CD4-positive, alpha-beta T cell (primary cell): ENCODE measurements at regions not wholly inside any gene's neighbourhood (a gene's known extent, or its start where the extent isn't known, plus 50 kb on each side); places are given as distances from the start of the nearest gene placed in this dataset.
A peak's percentile ranks its signal among the peaks of the same experiment; 100 is the strongest.

ENCODE experiments used
- ATAC-seq: fragments of 200-7000 bp; cut with Tn5 transposase; one replicate; pipeline ENCODE4 v1.10.0; 2022; ENCODE audit warnings: mild to moderate bottlenecking; ENCODE audit not compliant: poor library complexity
- CTCF ChIA-PET: fragments of 350-600 bp; sonication (Branson Sonifier 250); formaldehyde crosslinking; loops from one replicate; lab custom pipeline; 2021; ENCODE audit warnings: antibody characterized with exemption, inconsistent platforms; lab: Charles Lee
- POLR2A ChIA-PET: fragments of 350-600 bp; sonication (Branson Sonifier 250); formaldehyde crosslinking; loops from one replicate; lab custom pipeline; 2021; ENCODE audit warnings: antibody characterized with exemption, inconsistent platforms; lab: Charles Lee
- DNase-seq, 14 experiments: peaks; one replicate each; pipeline ENCODE4 v3.0.0-alpha.2; 2013 to 2020; ENCODE audit warnings: mixed read lengths in 2 of 14
- H3K27ac ChIP-seq, 2 donors: one replicate each; pipeline versions ENCODE4 v1.5.1 to v1.7.0; 2013; ENCODE audit warnings: low read length in 2 of 2, low read depth in 1 of 2, mild to moderate bottlenecking in 1 of 2
- H3K27me3 ChIP-seq, 2 experiments: 1 replicate in 1 of 2; 2 replicates in 1 of 2; pipeline versions ENCODE4 v1.6.1 to v1.7.0; 2013; ENCODE audit warnings: low read length in 2 of 2, control low read depth in 1 of 2, mild to moderate bottlenecking in 1 of 2, moderate library complexity in 1 of 2; ENCODE audit not compliant: insufficient read depth in 2 of 2, control insufficient read depth in 1 of 2
- H3K36me3 ChIP-seq: one replicate; pipeline ENCODE4 v1.6.1; 2013; ENCODE audit warnings: low read length, control low read depth; ENCODE audit not compliant: insufficient read depth
- H3K4me1 ChIP-seq: one replicate; pipeline ENCODE4 v1.6.1; 2013; ENCODE audit warnings: low read length, control low read depth; ENCODE audit not compliant: insufficient read depth
- H3K4me3 ChIP-seq: one replicate; pipeline ENCODE4 v1.5.1; 2013; ENCODE audit warnings: mild to moderate bottlenecking, low read length, moderate library complexity
- H3K9me3 ChIP-seq, 2 experiments: 1 replicate in 1 of 2; 2 replicates in 1 of 2; pipeline versions ENCODE4 v1.6.1 to v1.7.0; 2013; ENCODE audit warnings: low read length in 2 of 2, mild to moderate bottlenecking in 2 of 2, control low read depth in 1 of 2, moderate library complexity in 1 of 2; ENCODE audit not compliant: control insufficient read depth in 1 of 2, insufficient read depth in 1 of 2
- H3K27ac Mint-ChIP-seq: one replicate; pipeline ENCODE4 v1.8.0; 2020; ENCODE audit warnings: mixed read lengths
- H3K27me3 Mint-ChIP-seq: one replicate; pipeline ENCODE4 v1.8.0; 2021; ENCODE audit warnings: mixed read lengths
- H3K36me3 Mint-ChIP-seq: one replicate; pipeline ENCODE4 v1.8.0; 2021; ENCODE audit warnings: low read depth, mixed read lengths
- H3K4me1 Mint-ChIP-seq: one replicate; pipeline ENCODE4 v1.8.0; 2021; ENCODE audit warnings: low read depth, mixed read lengths
- H3K4me3 Mint-ChIP-seq: one replicate; pipeline ENCODE4 v1.8.0; 2020; ENCODE audit warnings: mild to moderate bottlenecking, mixed read lengths
- H3K9me3 Mint-ChIP-seq: one replicate; pipeline ENCODE4 v1.8.0; 2020; ENCODE audit warnings: mixed read lengths
- CTCF ChIP-seq: fragments of 200-600 bp; IDR thresholded peaks from one replicate; pipeline ENCODE4 v1.8.0; 2022; ENCODE audit warnings: antibody characterized with exemption, mild to moderate bottlenecking
- intact Hi-C, 2 experiments: fragments of 100-400 bp; cut with DNase I in 1 of 2; cut with micrococcal nuclease in 1 of 2; formaldehyde crosslinking; loops; one replicate each; pipeline versions ENCODE4 v1.15.1 to v1.9.0; 2023 to 2025; cut with DNase I, micrococcal nuclease

GRCh38 chr14:97543221-97543620 is 746.0 kb downstream of the VRK1 start:
- H3K4me1 Mint-ChIP-seq: peaks cover 25% of the 10 kb centered on the region
- H3K27ac ChIP-seq: no peak overlapping the region
- H3K27ac Mint-ChIP-seq: no peak overlapping the region

DNA sequence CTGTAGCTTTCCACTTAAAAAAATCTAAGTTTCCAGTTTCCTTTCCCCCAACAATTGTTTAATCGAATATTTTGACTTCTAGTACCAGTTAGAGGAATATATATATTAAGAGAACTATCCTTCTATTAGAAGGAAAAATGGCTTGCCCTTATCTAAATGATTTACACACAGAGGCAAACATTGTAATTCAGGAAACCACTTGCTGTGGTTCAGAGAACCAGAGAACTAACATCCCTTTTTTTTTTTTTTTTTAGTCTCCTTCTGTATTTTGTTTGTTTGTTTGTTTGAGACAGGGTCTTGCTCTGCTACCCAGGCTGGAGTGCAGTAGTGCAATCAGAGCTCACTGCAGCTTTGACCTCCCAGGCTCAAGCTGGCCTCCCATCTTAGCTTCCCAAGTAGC is 746.6 kb downstream of the VRK1 start:
- Histone ChIP-seq H3K36me3 (no peaks in the 10 kb centered on the region), H3K27ac (no peak overlapping the region), H3K27me3 (no peaks in the 10 kb centered on the region), H3K4me1 (peaks cover 8% of the 10 kb centered on the region), H3K9me3 (no peaks in the 10 kb centered on the region), H3K4me3 (no peak overlapping the region)
- H3K27ac Mint-ChIP-seq: no peak overlapping the region
- no peak for ATAC-seq
- no peak for TF ChIP-seq CTCF
- no peaks in the 10 kb centered on the region for H3K27me3 Mint-ChIP-seq
- no peaks in the 10 kb centered on the region for H3K36me3 Mint-ChIP-seq
- intact Hi-C loops: no loop called here
- H3K4me3 Mint-ChIP-seq: no peak overlapping the region
- no peaks in the 10 kb centered on the region for H3K9me3 Mint-ChIP-seq
- DNase-seq: peak in 1 of 14 experiments; percentile 8
- ChIA-PET POLR2A (interaction anchor here (0.9 kb wide), 1 partner anchor 901 kb away, joined by 4 read pairs; no protein-coding TSS in a partner anchor), CTCF (no interaction called here)
- peaks cover 23% of the 10 kb centered on the region for H3K4me1 Mint-ChIP-seq

More at GRCh38 chr14:97543221-97543620, 746.0 kb downstream of the VRK1 start:
- CTCF ChIA-PET: no interaction called here
- Mint-ChIP-seq H3K36me3 (no peaks in the 10 kb centered on the region), H3K27me3 (no peaks in the 10 kb centered on the region), H3K9me3 (no peaks in the 10 kb centered on the region), H3K4me3 (no peak overlapping the region)
- intact Hi-C loops: no loop called here
- Histone ChIP-seq H3K4me3 (no peak overlapping the region), H3K4me1 (peaks cover 14% of the 10 kb centered on the region), H3K9me3 (no peaks in the 10 kb centered on the region), H3K36me3 (no peaks in the 10 kb centered on the region), H3K27me3 (no peaks in the 10 kb centered on the region)
- POLR2A ChIA-PET: interaction anchor here (0.9 kb wide), 1 partner anchor 901 kb away, joined by 4 read pairs; no protein-coding TSS in a partner anchor
- ATAC-seq: no peak
- TF ChIP-seq CTCF: no peak
- peak in 1 of 14 experiments; percentile 11 for DNase-seq

- H3K36me3 ChIP-seq: no peaks in the 10 kb centered on the region
- no peaks in the 10 kb centered on the region for H3K36me3 Mint-ChIP-seq
- no peak overlapping the region for H3K27ac Mint-ChIP-seq
- no peak for ATAC-seq
- ChIA-PET POLR2A (interaction anchor here (1.0 kb wide), 1 partner anchor 10 kb away, joined by 3 read pairs; no protein-coding TSS in a partner anchor), CTCF (no interaction called here)
- H3K4me3 ChIP-seq: no peak overlapping the region
- no peak for TF ChIP-seq CTCF
- intact Hi-C loops: no loop called here
- no peaks in the 10 kb centered on the region for H3K27me3 Mint-ChIP-seq
- peak in 3 of 14 experiments; percentile 16 to 34 (median 17) for DNase-seq
- H3K27me3 ChIP-seq: no peaks in the 10 kb centered on the region
- H3K27ac ChIP-seq: no peak overlapping the region
- H3K4me1 ChIP-seq: peaks cover 8% of the 10 kb centered on the region
- no peaks in the 10 kb centered on the region for H3K9me3 ChIP-seq
- H3K9me3 Mint-ChIP-seq: no peaks in the 10 kb centered on the region
- peaks cover 17% of the 10 kb centered on the region for H3K4me1 Mint-ChIP-seq
- H3K4me3 Mint-ChIP-seq: no peak overlapping the region
Measured at GRCh38 chr14:97544571-97544970, 747.4 kb downstream of the VRK1 start.
